DMS 273 (cell line): ENCODE measurements at regions not wholly inside any gene's neighbourhood (a gene's known extent, or its start where the extent isn't known, plus 50 kb on each side); places are given as distances from the start of the nearest gene placed in this dataset.
"Not testable (repeated sequence)": the region's sequence is repeated elsewhere in the genome, so short reads cannot be mapped to it uniquely, and the experiment has no call there.

Source experiments
- DNase-seq: peaks from one replicate; lab custom pipeline; 2025; ENCODE audit not compliant: unreplicated experiment; lab: John Stamatoyannopoulos, UW

DNA sequence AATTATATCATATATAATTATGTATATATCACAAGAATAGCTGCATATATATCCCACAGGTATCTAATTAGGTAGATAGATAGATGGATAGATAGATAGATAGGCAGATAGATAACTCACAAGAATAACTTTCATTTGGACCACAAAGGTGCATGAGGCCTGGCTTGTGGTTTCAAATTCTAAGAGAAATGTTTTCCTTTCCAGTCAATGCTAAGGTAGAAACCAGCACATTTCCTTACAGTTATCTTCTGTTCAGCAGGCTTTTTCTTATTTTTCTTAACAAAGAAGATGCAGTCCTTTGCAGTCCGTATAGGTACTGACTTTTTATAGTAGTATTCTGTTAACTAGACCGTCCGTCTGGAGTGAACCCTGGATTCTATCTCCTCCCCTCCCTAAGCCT lies 152.9 kb upstream of the ANKFN1 start:
- DNase-seq: no peak

DNA sequence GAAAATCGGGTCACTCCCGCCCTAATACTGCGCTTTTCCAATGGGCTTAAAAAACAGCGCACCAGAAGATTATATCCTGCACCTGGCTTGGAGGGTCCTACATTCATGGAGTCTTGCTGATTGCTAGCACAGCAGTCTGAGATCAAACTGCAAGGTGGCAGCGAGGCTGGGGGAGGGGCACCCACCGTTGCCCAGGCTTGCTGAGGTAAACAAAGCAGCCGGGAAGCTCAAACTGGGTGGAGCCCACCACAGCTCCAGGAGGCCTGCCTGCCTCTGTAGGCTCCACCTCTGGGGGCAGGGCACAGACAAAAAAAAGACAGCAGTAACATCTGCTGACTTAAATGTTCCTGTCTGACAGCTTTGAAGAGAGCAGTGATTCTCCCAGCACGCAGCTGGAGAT lies 150.6 kb upstream of the ANKFN1 start:
- not testable (repeated sequence) for DNase-seq

DNA sequence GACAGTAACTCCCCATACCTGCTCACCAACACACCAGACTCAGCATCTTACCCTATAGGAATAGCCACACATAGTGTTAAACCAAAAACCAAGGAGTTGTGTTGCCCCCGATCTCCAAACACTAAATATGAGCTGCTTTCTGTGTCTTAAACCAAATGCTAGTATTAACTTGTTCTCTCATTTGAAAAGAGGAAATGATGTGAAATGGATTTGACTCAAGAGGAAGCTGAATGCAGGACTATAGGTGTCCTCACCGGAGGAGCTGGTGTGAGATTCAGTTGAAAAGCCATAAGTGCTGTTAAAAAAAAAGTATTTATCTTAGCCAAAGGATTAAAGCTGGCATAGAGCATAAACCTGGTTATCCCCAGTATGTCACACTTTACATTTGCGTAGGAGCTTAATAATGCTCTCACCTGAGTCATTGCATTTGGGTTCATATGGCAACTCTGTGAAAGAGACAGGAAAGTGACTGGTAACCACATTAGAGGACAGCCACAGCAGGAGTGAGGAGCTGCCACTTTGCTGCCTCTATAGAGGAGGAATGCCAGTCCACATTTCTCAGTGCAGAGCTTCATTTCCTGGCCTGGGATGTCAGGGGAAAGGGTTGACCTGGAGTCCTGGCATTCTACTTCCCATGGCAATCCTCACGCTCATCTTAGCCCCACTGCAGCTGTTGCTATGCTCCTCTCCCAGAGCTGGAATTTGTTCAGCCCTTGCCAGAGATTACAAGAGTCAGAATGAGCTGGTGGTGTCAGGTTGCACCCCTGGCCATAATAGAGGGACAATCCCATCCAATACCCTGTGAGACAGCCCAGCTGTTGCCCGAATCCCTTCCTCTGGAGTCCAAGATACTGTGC lies 143.3 kb upstream of the ANKFN1 start:
- DNase-seq: peak; percentile 76

DNA sequence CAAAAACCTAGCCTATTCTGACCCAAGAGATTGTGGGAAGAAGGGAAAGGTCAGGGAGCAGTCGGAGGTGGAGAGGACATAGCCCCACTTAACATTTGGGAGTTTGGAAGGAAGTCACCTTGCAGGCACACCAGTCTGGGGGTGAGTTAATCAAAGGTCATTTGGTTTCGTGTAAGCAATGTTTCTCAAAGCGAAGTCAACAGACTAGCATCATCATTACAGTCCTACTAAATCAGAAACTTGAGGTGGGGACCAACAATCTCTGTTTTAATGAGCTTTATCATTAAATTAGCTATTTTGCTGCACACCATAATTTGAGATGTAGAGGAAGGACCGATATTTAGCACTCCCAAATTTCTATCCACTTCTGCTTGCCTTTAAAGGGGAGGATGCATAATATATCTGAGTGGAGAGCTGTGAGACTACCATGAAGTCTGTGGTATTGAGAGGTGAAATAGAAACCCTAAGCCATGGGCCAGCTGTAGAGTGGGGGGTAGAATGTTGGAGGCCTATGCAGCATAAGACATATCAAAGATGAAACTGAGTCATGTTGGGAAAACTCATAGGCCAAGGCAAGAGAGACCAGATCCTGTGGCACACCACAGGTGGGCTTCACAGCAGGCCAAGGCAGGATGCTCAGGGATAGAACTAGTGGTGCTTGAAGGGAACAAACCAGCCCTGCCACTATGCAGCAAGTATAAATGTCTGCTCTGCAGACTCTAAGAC lies 141.7 kb upstream of the ANKFN1 start:
- DNase-seq: no peak

DNA sequence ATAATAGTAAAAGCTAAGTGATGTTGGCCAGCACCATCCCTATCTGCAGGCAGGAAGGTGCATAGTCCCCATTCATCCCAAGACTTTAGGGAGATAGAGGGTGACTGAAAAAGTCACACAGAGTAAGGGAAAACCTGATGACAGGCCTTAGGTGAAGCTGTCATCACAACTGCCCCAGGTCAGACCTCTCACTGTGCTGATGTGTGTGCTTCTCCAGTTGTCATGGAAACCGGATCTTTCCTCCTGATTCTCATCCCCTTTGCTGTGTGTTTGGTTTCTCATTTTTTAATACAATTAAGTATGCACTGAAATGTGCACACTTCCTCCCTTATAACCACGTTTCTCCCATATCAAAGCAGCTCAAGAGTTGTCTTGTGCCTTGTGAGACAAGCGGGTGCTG lies 135.1 kb upstream of the ANKFN1 start:
- no peak for DNase-seq

DNA sequence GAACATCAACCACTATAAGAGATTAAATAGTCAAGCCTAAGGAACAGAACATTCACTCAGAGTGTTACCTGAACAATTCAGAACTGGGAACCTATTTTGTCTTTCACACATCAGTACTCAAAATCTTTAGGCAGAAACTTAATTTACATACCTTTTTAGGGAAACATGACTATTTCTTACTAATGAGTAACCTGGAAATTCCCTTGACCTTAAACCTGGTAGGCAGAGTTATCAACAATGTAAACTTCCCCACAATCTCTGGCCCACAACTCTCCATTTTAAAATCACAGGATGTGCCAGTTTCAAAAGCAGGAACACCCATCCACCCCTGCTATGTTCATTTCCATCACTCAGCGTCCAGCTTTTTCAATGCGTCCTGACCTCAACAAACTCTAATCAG lies 132.9 kb upstream of the ANKFN1 start:
- no peak for DNase-seq

DNA sequence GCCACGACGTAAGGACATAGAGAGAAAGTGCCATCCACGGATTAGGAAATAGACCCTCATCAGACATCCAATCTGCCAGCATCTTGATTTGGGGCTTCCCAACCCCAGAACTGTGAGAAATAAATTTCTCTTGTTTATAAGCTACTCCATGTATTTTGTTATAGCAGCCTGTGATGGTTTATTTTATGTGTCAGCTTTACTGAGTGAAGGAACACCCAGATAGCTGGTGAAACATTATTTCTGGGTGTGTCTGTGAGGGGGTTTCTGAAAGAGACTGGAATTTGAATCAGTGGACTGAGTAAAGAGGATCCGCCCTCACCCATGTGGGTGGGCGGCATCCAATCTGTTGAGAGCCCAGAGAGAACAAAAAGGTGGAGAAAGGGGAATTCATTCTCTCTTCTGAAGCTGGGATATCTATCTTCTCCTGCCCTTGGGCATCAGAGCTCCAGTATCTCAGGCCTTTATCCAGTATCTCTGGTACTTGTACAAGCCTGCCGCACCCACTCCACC lies 131.5 kb upstream of the ANKFN1 start:
- DNase-seq: no peak

DNA sequence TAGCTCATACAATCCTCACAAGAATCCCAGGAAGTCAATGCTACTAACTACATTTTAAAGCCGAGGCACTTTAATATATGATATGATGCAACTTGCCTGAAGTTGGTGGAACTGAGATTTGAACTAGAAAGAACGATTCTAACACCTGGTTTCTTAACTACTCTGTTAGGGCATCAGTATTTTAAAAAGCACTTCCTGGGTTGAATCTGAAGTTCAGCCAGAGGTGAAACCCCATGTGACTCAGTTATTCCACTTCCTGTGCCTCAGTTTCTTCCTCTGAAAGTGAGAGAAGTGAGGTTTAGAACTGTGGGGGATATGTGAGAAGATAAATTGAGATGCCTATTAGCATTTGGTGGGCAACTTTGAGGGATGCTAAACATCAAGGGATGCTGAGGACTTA lies 129.4 kb upstream of the ANKFN1 start:
- no peak for DNase-seq

DNA sequence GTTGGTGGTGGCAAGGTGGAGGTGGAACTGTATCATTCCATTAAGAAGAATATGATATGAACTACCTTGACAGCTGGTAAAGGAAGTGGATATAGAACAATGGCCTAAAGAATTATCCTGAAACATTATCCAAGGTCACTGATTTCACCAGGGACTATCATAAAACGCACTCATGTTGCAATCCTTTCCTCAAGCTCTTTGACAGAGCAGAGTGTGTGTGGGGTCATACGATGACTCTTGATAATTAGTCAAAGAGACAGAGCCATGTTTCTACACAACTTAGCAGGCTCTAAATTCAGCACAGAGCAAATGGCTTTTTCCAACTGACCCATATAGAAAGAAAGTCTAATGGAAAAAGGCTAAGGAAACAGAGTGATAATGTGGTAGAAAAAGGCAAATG lies 126.4 kb upstream of the ANKFN1 start:
- no peak for DNase-seq

DNA sequence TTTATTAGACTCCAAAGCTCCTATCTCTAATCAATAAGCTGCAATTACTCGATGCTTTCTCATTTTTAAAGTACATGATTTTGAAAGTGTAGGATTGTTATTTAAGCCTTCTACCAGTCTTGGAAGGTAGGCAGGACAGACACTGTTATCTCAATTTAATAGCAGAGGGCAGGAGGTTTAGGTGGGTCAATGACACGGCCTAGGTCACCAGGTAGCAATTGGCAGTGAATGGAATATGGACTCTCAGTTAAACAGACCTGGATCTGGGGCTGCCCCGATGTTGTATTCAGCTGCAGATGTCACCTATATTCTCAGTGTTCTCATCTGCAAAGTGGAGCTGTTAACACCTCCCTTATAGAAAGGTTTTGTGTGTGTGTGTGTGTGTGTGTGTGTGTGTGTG lies 124.4 kb upstream of the ANKFN1 start:
- DNase-seq: no peak

DNA sequence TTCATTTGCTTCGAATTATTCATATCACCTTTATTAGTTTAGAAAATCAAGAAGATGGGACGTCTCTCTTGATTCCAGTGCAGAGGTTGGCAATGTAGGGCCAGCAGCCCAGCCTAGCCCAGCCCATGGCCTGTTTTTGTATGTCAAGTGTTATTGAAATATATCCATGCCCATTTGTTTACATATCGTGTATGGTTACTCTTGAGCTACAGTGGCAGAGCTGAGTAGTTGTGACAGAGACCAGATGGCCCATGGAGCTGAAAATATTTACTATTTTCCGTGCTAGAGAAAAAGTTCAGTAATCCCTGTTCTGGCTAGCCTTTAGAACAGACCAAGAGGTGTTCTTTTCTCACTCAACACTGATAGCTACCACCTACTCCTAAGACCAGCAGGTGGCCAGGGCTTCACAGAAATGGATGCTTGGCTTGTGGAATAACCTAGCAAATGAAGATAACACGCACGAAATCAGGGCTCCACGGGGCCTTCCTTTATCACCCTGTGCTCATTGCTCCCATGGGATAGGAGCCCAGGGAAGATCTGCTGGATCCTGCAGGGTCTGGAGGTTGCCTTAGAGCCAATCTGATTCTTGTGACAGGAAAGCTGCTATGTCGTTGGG lies 123.2 kb upstream of the ANKFN1 start:
- peak; percentile 28 for DNase-seq

DNA sequence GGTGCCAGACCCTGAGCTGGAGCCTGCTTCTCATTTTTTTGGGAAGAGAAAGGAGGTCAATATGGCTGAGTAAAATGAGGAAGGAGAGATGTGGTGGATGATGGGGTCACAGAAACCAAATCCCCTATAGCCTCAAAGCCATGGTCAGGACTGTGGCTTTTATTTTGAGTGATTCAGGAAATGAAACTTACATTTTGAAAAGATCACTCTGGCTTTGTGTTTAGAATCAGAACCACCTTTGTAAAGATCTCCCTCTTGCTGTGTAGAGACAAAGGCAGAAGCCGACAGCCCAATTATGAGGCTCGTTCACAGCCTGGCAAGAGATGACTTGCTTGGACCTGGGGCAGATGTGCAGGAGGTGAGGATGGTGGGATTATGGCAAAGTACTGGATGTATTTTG lies 121.6 kb upstream of the ANKFN1 start:
- no peak for DNase-seq

DNA sequence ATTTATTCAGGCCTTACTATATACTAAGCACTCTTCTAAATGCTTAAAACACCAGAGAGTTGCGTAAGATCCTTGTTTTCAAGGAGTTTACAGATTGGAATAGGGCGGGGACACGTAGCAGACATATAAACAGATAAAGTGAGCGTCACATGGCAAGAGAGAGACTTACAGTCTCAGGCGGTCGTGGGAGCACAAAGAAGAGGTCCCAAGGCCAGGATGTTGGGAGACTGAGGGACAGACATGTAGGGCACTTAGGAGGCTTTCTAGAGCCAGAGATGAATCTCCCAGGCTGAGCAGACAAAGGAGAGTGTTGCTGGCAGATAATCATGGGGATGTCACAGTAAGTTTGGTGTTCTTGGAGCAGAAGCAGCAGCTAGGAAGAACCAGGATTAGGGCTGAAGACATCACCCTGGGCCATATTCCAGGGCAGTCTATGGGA lies 119.1 kb upstream of the ANKFN1 start:
- no peak for DNase-seq

DNA sequence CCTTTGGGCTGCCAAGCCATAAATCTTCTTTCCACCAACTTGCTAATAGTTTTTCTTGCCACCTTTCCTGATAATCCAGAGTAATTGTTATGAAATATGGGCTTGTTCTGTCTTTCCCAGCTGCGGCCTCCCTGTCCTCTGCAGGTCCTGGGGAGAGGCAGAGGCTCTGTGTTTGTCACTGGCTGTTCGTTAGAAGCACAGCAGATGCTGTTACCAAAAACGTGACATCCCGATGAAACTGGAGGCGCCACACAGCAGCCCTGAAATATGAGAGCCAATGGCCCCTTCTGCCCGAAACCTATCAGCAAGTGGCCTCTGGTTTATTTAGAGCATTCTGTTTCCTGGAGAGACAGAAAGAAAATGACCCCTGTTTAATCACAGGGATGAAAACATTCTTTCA lies 115.1 kb upstream of the ANKFN1 start:
- peak; percentile 42 for DNase-seq

DNA sequence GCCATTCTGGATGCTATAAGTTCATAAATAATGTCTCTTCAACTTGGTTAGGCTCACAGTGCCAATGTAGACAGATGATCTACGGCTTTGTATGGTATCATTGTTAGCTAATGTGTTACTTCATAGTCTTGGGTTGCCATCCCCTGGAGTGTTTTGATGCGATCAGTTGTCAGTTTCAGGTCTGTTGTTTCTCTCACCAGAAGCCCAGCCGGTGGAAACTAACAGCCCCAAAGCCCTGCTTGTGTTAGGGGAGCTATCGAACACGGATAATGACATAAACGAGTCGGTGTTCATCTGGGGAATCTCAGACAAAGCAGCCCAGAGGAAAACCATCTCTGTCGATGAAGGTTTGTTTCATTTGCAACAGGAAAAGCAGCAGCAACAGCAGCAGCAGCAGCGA lies 107.4 kb upstream of the ANKFN1 start:
- no peak for DNase-seq

DNA sequence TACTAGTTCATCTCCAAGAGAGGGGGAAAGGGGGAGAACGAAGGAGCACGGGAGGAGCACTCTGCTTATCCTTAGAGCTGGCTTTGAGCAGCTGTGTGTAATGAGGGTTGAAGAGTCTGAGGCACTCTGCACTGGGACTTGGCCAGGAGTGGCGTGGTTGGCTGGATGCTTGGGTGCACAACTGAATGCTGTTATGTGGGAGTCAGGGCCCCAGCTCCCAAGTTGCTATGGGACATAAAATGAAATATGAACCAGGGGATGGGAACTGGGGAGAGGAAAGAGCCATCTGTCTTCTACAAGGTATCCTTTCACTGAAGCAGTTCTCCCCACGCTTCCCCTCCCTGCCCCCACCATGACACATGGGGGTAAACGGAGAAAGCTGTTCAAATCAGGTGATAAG lies 105.9 kb upstream of the ANKFN1 start:
- DNase-seq: peak; percentile 94

DNA sequence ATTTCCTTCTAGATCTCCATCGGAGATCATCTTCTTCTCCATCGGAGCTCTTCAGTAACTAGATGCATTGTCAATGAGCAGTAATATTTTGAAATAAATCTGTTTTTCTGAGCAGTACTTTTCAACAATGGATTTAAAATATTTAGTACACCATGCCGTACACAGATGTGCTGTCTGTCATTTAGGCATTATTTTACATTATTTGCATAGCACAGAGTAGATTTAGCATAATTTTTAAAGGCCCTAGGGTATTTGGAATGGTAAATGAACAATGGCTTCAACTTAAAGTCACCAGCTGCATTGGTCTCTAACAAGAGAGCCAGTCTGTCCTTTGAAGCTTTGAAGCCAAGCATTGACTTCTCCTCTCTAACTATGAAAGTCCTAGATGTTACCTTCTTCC lies 95.4 kb upstream of the ANKFN1 start:
- no peak for DNase-seq

DNA sequence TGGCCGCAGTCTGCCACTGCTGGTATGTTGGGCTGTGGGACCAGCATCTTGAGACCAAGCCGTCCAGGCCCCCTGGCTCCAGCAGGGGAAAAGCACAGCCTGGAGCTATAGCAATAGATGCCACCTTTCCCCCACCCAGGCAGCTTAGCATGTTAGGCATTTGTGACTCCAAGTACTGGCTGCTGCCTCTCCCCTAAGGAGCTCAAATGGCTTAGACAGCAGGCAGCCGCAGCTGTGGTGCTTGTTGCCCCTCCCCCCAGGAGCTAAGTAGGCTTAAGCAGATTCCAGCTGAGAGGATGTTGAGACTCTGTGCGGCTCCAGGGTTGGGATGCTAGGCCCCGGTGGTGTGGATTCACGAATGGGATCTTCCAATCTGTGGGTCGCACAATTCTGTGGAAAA lies 88.8 kb upstream of the ANKFN1 start:
- DNase-seq: peak; percentile 17

DNA sequence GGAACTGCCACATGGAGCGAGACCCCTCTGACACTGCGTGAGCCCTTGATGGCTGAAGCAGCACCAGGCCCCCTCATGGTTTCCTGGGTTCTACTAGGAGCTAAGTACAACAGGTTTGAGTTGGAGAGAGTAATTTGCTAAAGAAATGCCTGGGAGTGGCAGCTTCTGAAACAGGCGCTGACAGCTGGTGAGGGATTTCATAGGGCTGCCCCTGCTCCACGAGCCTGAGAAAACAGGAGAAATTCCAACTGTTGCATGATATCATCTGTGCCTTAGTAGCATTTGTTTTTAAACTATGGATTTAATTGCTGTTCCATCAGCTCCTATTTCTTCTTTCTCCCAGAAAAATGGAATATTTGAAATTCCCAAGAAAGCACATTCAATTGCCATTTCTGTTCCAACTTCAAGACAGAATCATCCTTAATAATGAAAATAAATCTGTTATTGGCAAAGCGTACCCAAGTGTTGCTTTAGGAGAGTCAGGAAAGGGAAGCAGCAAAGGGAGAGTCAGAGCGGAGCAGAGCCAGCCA lies 78.8 kb upstream of the ANKFN1 start:
- peak; percentile 88 for DNase-seq

DNA sequence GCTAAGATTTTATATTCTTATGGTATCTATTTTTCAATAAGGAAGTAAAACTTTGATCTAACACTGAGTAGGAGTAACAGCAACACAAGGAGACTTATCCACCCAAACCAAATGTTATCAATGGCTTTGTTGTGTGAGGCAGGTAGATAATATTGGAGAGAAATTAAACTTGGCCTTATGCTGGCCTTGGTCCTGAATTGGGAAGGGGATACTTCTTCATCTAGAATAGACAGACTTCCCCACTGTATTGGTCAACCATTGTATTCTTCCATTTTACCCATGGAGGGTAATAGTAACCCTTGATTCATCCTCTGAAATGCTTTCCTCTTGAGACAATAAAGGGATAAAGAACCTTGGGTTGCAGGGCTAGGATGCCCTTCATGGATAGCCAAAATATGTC lies 76.3 kb upstream of the ANKFN1 start:
- DNase-seq: no peak

DNA sequence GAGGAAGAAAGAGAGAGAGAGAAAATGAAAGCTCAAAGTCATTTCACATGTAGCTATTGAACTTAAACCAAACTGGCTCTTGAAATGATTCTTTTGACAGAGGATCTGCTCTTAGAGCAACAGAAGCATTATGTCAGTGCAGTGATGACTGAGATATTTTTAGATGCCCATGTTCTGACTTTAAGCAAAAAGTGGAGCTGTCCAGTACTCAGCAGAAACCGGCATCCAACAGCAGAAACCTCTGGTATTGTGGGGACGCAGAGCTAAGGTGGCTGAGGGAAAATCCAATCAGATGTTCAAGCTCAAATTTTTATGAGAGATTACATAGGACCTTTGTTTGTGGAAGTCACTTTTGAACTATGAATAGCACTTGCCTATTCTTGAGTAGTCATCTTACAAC lies 69.8 kb upstream of the ANKFN1 start:
- DNase-seq: no peak
